Transverse colon (tissue), 4 donors: ENCODE measurements at regions not wholly inside any gene's neighbourhood (a gene's known extent, or its start where the extent isn't known, plus 50 kb on each side); places are given as distances from the start of the nearest gene placed in this dataset.

Experiments used
- EP300 ChIP-seq: sonication (generic); formaldehyde crosslinking; IDR thresholded peaks from one replicate; pipeline ENCODE4 v1.6.1; 2017; ENCODE audit warnings: antibody characterized with exemption, low read depth
- POLR2A ChIP-seq: fragments of 450-650 bp; IDR thresholded peaks from one replicate; pipeline ENCODE4 v1.6.1; 2016; ENCODE audit warnings: antibody characterized with exemption, mild to moderate bottlenecking, moderate library complexity
- POLR2AphosphoS5 ChIP-seq, 3 donors: sonication (generic); formaldehyde crosslinking; IDR thresholded peaks; one replicate each; pipeline ENCODE4 v1.6.1; 2016; ENCODE audit warnings: antibody characterized with exemption in 3 of 3
- TF ChIP-seq, protein P1 (sequence below), 5 experiments: fragments of 200-600 bp in 3 of 5; fragments of 450-650 bp in 2 of 5; sonication (generic) in 3 of 5; IDR thresholded peaks; 1 replicate in 2 of 5; 2 replicates in 3 of 5; pipeline ENCODE4 v1.5.1; 2016 to 2017; ENCODE audit warnings: antibody characterized with exemption in 5 of 5, inconsistent platforms in 3 of 5, mild to moderate bottlenecking in 2 of 5, moderate library complexity in 1 of 5

DNA sequence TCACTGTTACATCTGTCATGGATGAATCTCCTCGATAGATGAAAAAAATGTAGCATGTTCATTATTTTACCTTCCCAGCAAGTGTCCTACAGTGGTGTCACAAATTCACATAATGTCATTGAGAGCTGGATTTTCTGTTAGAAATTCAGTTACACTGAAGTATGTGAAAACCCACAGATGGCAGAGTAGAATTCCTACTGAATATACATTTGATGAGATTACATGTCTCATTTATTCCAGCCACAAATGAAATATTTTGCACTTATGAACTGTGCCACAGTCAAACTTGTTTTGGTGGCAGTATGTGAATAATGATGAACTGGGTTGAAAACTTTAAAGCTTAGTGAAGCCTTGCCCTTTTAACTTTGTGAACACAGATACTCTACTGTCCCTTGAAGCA lies 301.9 kb upstream of the DPYD start:
- TF ChIP-seq, protein P1, sequence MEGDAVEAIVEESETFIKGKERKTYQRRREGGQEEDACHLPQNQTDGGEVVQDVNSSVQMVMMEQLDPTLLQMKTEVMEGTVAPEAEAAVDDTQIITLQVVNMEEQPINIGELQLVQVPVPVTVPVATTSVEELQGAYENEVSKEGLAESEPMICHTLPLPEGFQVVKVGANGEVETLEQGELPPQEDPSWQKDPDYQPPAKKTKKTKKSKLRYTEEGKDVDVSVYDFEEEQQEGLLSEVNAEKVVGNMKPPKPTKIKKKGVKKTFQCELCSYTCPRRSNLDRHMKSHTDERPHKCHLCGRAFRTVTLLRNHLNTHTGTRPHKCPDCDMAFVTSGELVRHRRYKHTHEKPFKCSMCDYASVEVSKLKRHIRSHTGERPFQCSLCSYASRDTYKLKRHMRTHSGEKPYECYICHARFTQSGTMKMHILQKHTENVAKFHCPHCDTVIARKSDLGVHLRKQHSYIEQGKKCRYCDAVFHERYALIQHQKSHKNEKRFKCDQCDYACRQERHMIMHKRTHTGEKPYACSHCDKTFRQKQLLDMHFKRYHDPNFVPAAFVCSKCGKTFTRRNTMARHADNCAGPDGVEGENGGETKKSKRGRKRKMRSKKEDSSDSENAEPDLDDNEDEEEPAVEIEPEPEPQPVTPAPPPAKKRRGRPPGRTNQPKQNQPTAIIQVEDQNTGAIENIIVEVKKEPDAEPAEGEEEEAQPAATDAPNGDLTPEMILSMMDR (IDR thresholded peaks at IDR 0.05) = no peak
- no peak for TF ChIP-seq EP300
- no peak for TF ChIP-seq POLR2AphosphoS5 (IDR thresholded peaks at IDR 0.05)
- TF ChIP-seq POLR2A = no peak
